K562 (cell line): ENCODE measurements at regions not wholly inside any gene's neighbourhood (a gene's known extent, or its start where the extent isn't known, plus 50 kb on each side); places are given as distances from the start of the nearest gene placed in this dataset.

Experiments
- ATAC-seq: fragments of 200-7000 bp; cut with Tn5 transposase; 3 replicates; pipeline ENCODE4 v1.9.1; 2020; ENCODE audit warnings: moderate library complexity
- BruUV-seq: library from RNA; stranded (reverse); fragments of 400-500 nt; replicated peaks from 2 replicates; lab custom pipeline; 2021; lab: Mats Ljungman, UMichigan
- CTCF ChIA-PET: fragments of 300-600 bp; formaldehyde crosslinking; extraction: SDS; loops from one replicate; lab custom pipeline; 2021; ENCODE audit warnings: low intra/inter-chr PET ratio; lab: Yijun Ruan, JAX
- POLR2A ChIA-PET: fragments of 300-600, 350-650 bp; sonication (Branson Sonifier 250); formaldehyde crosslinking; extraction: SDS; loops from one replicate; lab custom pipeline; 2021; ENCODE audit warnings: antibody characterized with exemption, inconsistent platforms; lab: Yijun Ruan, JAX
- DNase-seq, 4 experiments: peaks; one replicate each; pipeline versions ENCODE4 v3.0.0 to v3.0.0-alpha.2; 2011 to 2018; ENCODE audit warnings: low spot score in 3 of 4, mixed read lengths in 3 of 4; ENCODE audit errors: extremely low read depth in 1 of 4
- FAIRE-seq: peaks from 2 replicates; lab custom pipeline; 2011; peaks lifted over from hg19 to GRCh38; lab: Jason Lieb, UNC
- H2AFZ ChIP-seq: 2 replicates; pipeline ENCODE4 v1.6.0; 2011; ENCODE audit warnings: low read depth, low read length, control low read depth, inconsistent platforms
- H3K27ac ChIP-seq: fragments of 200-600 bp; 3 replicates; pipeline ENCODE4 v1.8.0; 2011; ENCODE audit warnings: low read depth, mild to moderate bottlenecking, control low read depth, inconsistent platforms, low read length, moderate library complexity, mixed read lengths; ENCODE audit errors: extremely low read depth
- H3K27me3 ChIP-seq, 2 experiments: fragments of 300-600 bp in 1 of 2; 2 replicates in 1 of 2; 3 replicates in 1 of 2; pipeline versions ENCODE4 v1.6.0 to v1.8.0; 2011; ENCODE audit warnings: inconsistent platforms in 2 of 2, low read length in 2 of 2, mild to moderate bottlenecking in 1 of 2, mixed read lengths in 1 of 2, moderate library complexity in 1 of 2; ENCODE audit not compliant: control insufficient read depth in 2 of 2, insufficient read depth in 2 of 2
- H3K36me3 ChIP-seq: fragments of 300-600 bp; 3 replicates; pipeline ENCODE4 v1.8.0; 2011; ENCODE audit warnings: mild to moderate bottlenecking, low read length, inconsistent platforms; ENCODE audit not compliant: control insufficient read depth, insufficient read depth
- H3K4me1 ChIP-seq, 2 experiments: fragments of 200-600 bp in 1 of 2; replicated peaks in 1 of 2; 2 replicates in 1 of 2; 3 replicates in 1 of 2; pipeline versions ENCODE4 v1.5.1 to v1.8.0; 2011; ENCODE audit warnings: inconsistent platforms in 2 of 2, low read length in 2 of 2, mild to moderate bottlenecking in 1 of 2, mixed read lengths in 1 of 2, moderate library complexity in 1 of 2; ENCODE audit not compliant: control insufficient read depth in 2 of 2, insufficient read depth in 2 of 2
- H3K4me2 ChIP-seq: 2 replicates; pipeline ENCODE4 v1.6.1; 2011; ENCODE audit warnings: low read length, control low read depth, inconsistent platforms, mixed read lengths; ENCODE audit not compliant: insufficient read depth
- H3K4me3 ChIP-seq: fragments of 200-600 bp; sonication (generic), shearing (Covaris generic); 2 replicates; pipeline ENCODE4 v1.5.1; 2016; ENCODE audit warnings: control low read depth, inconsistent platforms
- H3K79me2 ChIP-seq: fragments of 200-600 bp; 3 replicates; pipeline ENCODE4 v1.8.0; 2011; ENCODE audit warnings: low read length, inconsistent platforms; ENCODE audit not compliant: control insufficient read depth, insufficient read depth
- H3K9ac ChIP-seq, 2 experiments: 2 replicates each; pipeline versions ENCODE4 v1.6.0 to v1.6.1; 2011; ENCODE audit warnings: low read depth in 2 of 2, low read length in 2 of 2, control low read depth in 1 of 2, inconsistent platforms in 1 of 2, mild to moderate bottlenecking in 1 of 2, mixed read lengths in 1 of 2; ENCODE audit not compliant: insufficient read depth in 1 of 2
- H3K9me1 ChIP-seq: one replicate; pipeline ENCODE4 v1.6.0; 2011; ENCODE audit warnings: inconsistent platforms, mild to moderate bottlenecking, low read length, moderate library complexity; ENCODE audit not compliant: control insufficient read depth, insufficient read depth
- H3K9me3 ChIP-seq: replicated peaks from 2 replicates; pipeline ENCODE4 v1.5.1; 2011; ENCODE audit warnings: low read depth, low read length, inconsistent platforms; ENCODE audit not compliant: control insufficient read depth, insufficient read depth
- H4K20me1 ChIP-seq: replicated peaks from 2 replicates; pipeline ENCODE4 v1.6.1; 2011; ENCODE audit warnings: low read length, inconsistent platforms, mixed read lengths; ENCODE audit not compliant: control insufficient read depth, insufficient read depth
- ARHGAP35 ChIP-seq: fragments of 450-650 bp; IDR thresholded peaks from 2 replicates; pipeline ENCODE4 v1.6.1; 2018; ENCODE audit not compliant: partially characterized antibody
- BHLHE40 ChIP-seq: IDR thresholded peaks from 2 replicates; pipeline ENCODE4 v1.6.1; 2011; ENCODE audit warnings: low read length, improper control_type of control experiment
- ERF ChIP-seq: fragments of 450-650 bp; formaldehyde crosslinking; IDR thresholded peaks from 2 replicates; pipeline ENCODE4 v1.4.0; 2020; ENCODE audit warnings: mild to moderate bottlenecking, mixed read lengths
- MXI1 ChIP-seq: IDR thresholded peaks from 2 replicates; pipeline ENCODE4 v1.6.1; 2011; ENCODE audit warnings: low read depth, mild to moderate bottlenecking, improper control_type of control experiment, low read length
- NCOA2 ChIP-seq, 2 experiments: fragments of 450-650 bp; IDR thresholded peaks; 2 replicates each; pipeline ENCODE4 v1.6.1; 2018; ENCODE audit warnings: mild to moderate bottlenecking in 2 of 2, moderate library complexity in 1 of 2; ENCODE audit not compliant: partially characterized antibody in 2 of 2
- POLR3A ChIP-seq: IDR thresholded peaks from 2 replicates; pipeline ENCODE4 v1.6.1; 2011; ENCODE audit warnings: borderline replicate concordance, mild to moderate bottlenecking, moderate library complexity; ENCODE audit not compliant: insufficient read length, insufficient read depth; ENCODE audit errors: extremely low read depth
- TFAM ChIP-seq: fragments of 250-450 bp; sonication (Bioruptor Pico); conservative IDR thresholded peaks from 2 replicates; pipeline ENCODE4 v1.5.0; 2021; ENCODE audit warnings: mild to moderate bottlenecking, moderate library complexity
- ZFX ChIP-seq: sonication (generic); formaldehyde crosslinking; IDR thresholded peaks from 2 replicates; pipeline ENCODE4 v1.8.0; 2022; ENCODE audit warnings: mild to moderate bottlenecking, missing genetic modification reagents, moderate library complexity
- ZNF518B ChIP-seq: fragments of 250-450 bp; sonication (Bioruptor Pico); IDR thresholded peaks from 2 replicates; pipeline ENCODE4 v1.5.0; 2021; ENCODE audit warnings: mild to moderate bottlenecking, moderate library complexity
- ZNF592 ChIP-seq: fragments of 450-650 bp; IDR thresholded peaks from 2 replicates; pipeline ENCODE4 v1.6.1; 2017; ENCODE audit warnings: antibody characterized with exemption, mild to moderate bottlenecking
- ZNF717 ChIP-seq: fragments of 250-450 bp; sonication (Bioruptor Pico); IDR thresholded peaks from 2 replicates; pipeline ENCODE4 v1.5.0; 2021
- WGBS: fragments of 100-300 bp; shearing (Covaris generic); methylation state at CpG from one replicate; pipeline ENCODE4 v1.1.6; 2016; ENCODE audit warnings: low coverage, mixed read lengths; ENCODE audit not compliant: insufficient coverage; ENCODE audit errors: missing lambda C conversion rate; 5-methylcytosine and 5-hydroxymethylcytosine counted together
- in situ Hi-C: fragments of 300-500 bp; cut with MboI; formaldehyde crosslinking; loops from 4 replicates; pipeline ENCODE4 v1.15.0; 2018; ENCODE audit warnings: inconsistent platforms, mixed read lengths
- intact Hi-C: fragments of 100-400 bp; cut with micrococcal nuclease; formaldehyde crosslinking; loops from 2 replicates; pipeline ENCODE4 v1.14.2; 2022

GRCh38 chr6:167717455-167717854 is 109.3 kb upstream of the AFDN start:
- ATAC-seq (no peak), FAIRE-seq (no peak), DNase-seq (no peak)
- in situ Hi-C loops (no loop called here), intact Hi-C loops (no loop called here)
- H3K27ac ChIP-seq = no peak overlapping the region
- no peaks in the 10 kb centered on the region for H3K36me3 ChIP-seq
- 2% methylated on average over 9 of the region's 9 CpGs for WGBS
- no peaks in the 10 kb centered on the region for H3K9me1 ChIP-seq
- no peaks in the 10 kb centered on the region for H3K79me2 ChIP-seq
- peaks cover 0 to 3% of the 10 kb centered on the region in 2 experiments; a peak in 1 of 5 replicates for H3K4me1 ChIP-seq
- H3K27me3 ChIP-seq = peaks cover 69 to 72% of the 10 kb centered on the region in 2 experiments
- no TSS peak for BruUV-seq
- no peak overlapping the region for H3K4me3 ChIP-seq
- 0 out of 2 replicates have a peak, but pooled peaks cover 2% of the 10 kb centered on the region for H4K20me1 ChIP-seq
- no peak overlapping the region for H3K9ac ChIP-seq
- no peak overlapping the region for H3K4me2 ChIP-seq
- POLR2A ChIA-PET = interaction anchor here (0.8 kb wide), 1 partner anchor 24 kb away, joined by 3 read pairs; no protein-coding TSS in a partner anchor
- no peak overlapping the region for H2AFZ ChIP-seq
- H3K9me3 ChIP-seq = no peaks in the 10 kb centered on the region
- no peak for TF ChIP-seq ZNF518B (CRISPR knock-in tag)
- TF ChIP-seq ARHGAP35 = no peak
- no peak for TF ChIP-seq POLR3A
- TF ChIP-seq ERF (CRISPR knock-in tag) = no peak
- TF ChIP-seq ZNF592 = no peak
- no peak for TF ChIP-seq BHLHE40
- no peak for TF ChIP-seq TFAM (CRISPR knock-in tag)
- no peak for TF ChIP-seq MXI1
- TF ChIP-seq ZFX (CRISPR knock-in tag) = no peak
- TF ChIP-seq ZNF717 (CRISPR knock-in tag) = no peak
- no peak for TF ChIP-seq NCOA2 (IDR thresholded peaks at IDR 0.05; ENCODE audit: partially characterized antibody in 2 of 2)
- CTCF ChIA-PET = no interaction called here
